Activated CD4-positive, alpha-beta T cell treated with anti-CD3 and anti-CD28 coated beads, Interleukin-2, Interleukin-4, amounts not matched to agents 100 ng/mL and 50 ng/mL, durations not matched to agents 16 hours and 8 hours (primary cell): ENCODE measurements at regions not wholly inside any gene's neighbourhood (a gene's known extent, or its start where the extent isn't known, plus 50 kb on each side); places are given as distances from the start of the nearest gene placed in this dataset.
"Not testable (repeated sequence)": the region's sequence is repeated elsewhere in the genome, so short reads cannot be mapped to it uniquely, and the experiment has no call there.

Experiments used
- DNase-seq: peaks from one replicate; pipeline ENCODE4 v3.0.0-alpha.2; 2020; ENCODE audit warnings: low spot score

- DNase-seq, result not testable (repeated sequence)
These were observed 266.1 kb upstream of the STXBP6 start for GRCh38 chr14:25316007-25316406.

- no peak for DNase-seq
These were observed 258.3 kb upstream of the STXBP6 start for GRCh38 chr14:25308244-25308643.

- no peak for DNase-seq
These were observed 254.0 kb upstream of the STXBP6 start for GRCh38 chr14:25303934-25304333.

GRCh38 chr14:25298238-25298637, 248.3 kb upstream of the STXBP6 start:
- DNase-seq, result no peak

- DNase-seq, result not testable (repeated sequence)
These were observed 240.2 kb upstream of the STXBP6 start for GRCh38 chr14:25290154-25290553.

- DNase-seq, result no peak
These were observed 224.6 kb upstream of the STXBP6 start for GRCh38 chr14:25274529-25274928.

GRCh38 chr14:25267186-25267585, 217.2 kb upstream of the STXBP6 start:
- DNase-seq, result no peak

- no peak for DNase-seq
These were observed 209.5 kb upstream of the STXBP6 start for GRCh38 chr14:25259470-25259869.

GRCh38 chr14:25252793-25253192, 202.8 kb upstream of the STXBP6 start:
- DNase-seq, result no peak

- DNase-seq, result no peak
These were observed 200.6 kb upstream of the STXBP6 start for GRCh38 chr14:25250516-25250915.

GRCh38 chr14:25247609-25248008, 197.7 kb upstream of the STXBP6 start:
- no peak for DNase-seq

- no peak for DNase-seq
These were observed 196.8 kb upstream of the STXBP6 start for GRCh38 chr14:25246751-25247150.

- DNase-seq, result no peak
These were observed 189.2 kb upstream of the STXBP6 start for GRCh38 chr14:25239170-25239569.

GRCh38 chr14:25237845-25238244, 187.9 kb upstream of the STXBP6 start:
- DNase-seq, result peak; percentile 1

- no peak for DNase-seq
These were observed 183.7 kb upstream of the STXBP6 start for GRCh38 chr14:25233613-25234012.

- DNase-seq, result no peak
These were observed 181.1 kb upstream of the STXBP6 start for GRCh38 chr14:25231004-25231403.

GRCh38 chr14:25226214-25226613, 176.3 kb upstream of the STXBP6 start:
- DNase-seq, result no peak

- DNase-seq, result no peak
These were observed 172.3 kb upstream of the STXBP6 start for GRCh38 chr14:25222256-25222655.

GRCh38 chr14:25220514-25220913, 170.6 kb upstream of the STXBP6 start:
- no peak for DNase-seq

GRCh38 chr14:25215607-25216006, 165.7 kb upstream of the STXBP6 start:
- no peak for DNase-seq

GRCh38 chr14:25197885-25198284, 147.9 kb upstream of the STXBP6 start:
- DNase-seq, result no peak

- DNase-seq, result no peak
These were observed 130.3 kb upstream of the STXBP6 start for GRCh38 chr14:25180221-25180620.

GRCh38 chr14:25178255-25178654, 128.3 kb upstream of the STXBP6 start:
- no peak for DNase-seq

- DNase-seq, result peak; percentile 31
These were observed 101.2 kb upstream of the STXBP6 start for GRCh38 chr14:25150934-25151790.
